ENCODE measurements at regions not wholly inside any gene's neighbourhood (a gene's known extent, or its start where the extent isn't known, plus 50 kb on each side); places are given as distances from the start of the nearest gene placed in this dataset.

GRCh38 chr5:158022393-158022792, 163.4 kb upstream of the CLINT1 start:
- TF ChIP-seq, protein P1, sequence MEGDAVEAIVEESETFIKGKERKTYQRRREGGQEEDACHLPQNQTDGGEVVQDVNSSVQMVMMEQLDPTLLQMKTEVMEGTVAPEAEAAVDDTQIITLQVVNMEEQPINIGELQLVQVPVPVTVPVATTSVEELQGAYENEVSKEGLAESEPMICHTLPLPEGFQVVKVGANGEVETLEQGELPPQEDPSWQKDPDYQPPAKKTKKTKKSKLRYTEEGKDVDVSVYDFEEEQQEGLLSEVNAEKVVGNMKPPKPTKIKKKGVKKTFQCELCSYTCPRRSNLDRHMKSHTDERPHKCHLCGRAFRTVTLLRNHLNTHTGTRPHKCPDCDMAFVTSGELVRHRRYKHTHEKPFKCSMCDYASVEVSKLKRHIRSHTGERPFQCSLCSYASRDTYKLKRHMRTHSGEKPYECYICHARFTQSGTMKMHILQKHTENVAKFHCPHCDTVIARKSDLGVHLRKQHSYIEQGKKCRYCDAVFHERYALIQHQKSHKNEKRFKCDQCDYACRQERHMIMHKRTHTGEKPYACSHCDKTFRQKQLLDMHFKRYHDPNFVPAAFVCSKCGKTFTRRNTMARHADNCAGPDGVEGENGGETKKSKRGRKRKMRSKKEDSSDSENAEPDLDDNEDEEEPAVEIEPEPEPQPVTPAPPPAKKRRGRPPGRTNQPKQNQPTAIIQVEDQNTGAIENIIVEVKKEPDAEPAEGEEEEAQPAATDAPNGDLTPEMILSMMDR (optimal IDR thresholded peaks at IDR 0.05 in 1 of 3, IDR thresholded peaks at IDR 0.05 in 1 of 3, conservative IDR thresholded peaks at IDR 0.05 in 1 of 3; ENCODE audit: extremely low read depth in 1 of 3, insufficient read depth in 2 of 3, low read length in 3 of 3) = no peak
- TF ChIP-seq EZH2 (IDR thresholded peaks at IDR 0.05; ENCODE audit: low read length) = no peak

Measured in keratinocyte (primary cell).